Activated naive CD4-positive, alpha-beta T cell (primary cell): ENCODE measurements at regions not wholly inside any gene's neighbourhood (a gene's known extent, or its start where the extent isn't known, plus 50 kb on each side); places are given as distances from the start of the nearest gene placed in this dataset.

Experiments
- DNase-seq, 4 experiments: peaks; one replicate each; lab custom pipeline; 2025; lab: John Stamatoyannopoulos, UW

DNA sequence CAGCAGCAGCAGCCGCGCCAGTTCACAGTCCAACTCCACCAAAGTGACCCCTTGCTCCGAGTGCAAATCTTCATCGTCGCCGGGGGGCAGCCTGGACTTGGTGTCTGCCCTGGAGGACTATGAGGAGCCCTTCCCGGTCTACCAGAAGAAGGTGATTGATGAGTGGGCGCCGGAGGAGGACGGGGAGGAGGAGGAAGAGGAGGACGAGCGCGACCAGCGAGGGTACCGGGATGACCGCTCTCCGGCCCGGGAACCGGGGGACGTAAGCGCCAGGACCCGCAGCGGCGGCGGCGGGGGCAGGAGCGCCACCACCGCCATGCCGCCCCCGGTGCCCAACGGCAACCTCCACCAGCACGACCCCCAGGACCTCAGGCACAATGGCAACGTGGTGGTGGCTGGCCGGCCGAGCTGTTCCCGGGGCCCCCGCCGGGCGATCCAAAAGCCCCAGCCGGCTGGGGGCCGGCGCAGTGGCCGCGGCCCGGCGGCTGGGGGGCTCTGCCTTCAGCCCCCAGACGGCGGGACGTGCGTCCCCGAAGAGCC is 224.1 kb upstream of the IL12A start:
- no peak for DNase-seq

DNA sequence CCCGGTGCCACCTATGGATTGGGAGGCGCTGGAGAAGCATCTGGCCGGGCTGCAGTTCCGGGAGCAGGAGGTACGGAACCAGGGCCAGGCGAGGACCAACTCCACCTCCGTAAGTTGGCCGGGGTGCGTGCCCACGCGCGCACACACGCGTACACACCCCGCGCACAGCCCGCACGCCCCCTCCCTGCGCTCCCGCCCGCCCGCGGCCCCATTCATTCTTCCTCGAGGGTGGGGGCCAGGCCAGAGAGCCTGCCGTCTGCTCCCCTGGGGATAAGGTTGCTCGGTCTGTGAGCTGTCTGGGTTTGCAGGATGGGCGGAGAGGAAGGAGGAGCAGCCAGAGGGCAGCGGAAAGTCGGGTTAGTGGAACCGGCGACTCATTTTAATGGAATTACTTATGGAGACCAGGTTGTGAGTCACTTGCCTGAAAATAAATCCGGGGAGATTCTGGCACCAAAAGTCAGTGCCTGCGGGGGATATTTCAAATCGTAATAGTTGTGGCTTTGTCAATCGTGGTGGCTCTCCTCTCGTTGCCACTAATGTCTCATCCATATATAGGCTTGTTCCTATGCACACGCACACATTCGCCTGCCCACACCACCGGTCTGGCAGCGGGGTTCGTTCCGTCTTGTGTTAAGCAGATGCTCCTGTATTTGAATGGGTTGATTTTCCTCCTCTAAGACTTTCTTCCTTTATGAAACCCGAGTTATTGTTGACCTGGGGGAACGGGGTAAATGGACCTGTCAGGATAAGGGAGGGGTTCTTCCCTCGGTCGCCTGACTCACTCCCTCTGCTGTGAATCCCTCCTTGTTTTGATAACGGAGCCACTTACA is 223.4 kb upstream of the IL12A start:
- no peak for DNase-seq

DNA sequence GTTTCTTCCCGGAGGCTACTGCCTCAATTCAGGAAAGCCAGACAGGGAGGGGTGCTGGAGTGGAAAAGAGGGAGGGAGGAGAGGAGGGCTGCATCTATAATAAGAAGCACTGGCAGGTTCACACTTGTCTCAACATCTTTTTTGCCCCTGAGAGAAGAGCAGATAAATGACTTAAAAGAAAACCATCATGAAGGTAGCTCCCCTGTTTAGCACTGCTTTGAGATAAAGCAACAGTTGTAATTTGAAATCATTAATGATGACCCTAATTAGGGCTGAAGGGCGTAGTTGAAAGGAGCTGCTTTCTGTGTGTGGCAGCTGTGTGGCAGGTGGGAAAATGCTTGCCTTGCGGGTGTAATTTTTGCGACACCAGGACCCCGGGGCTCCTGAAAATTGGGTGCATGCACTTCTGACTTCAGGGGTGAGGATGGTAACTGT is 222.8 kb upstream of the IL12A start:
- no peak for DNase-seq

DNA sequence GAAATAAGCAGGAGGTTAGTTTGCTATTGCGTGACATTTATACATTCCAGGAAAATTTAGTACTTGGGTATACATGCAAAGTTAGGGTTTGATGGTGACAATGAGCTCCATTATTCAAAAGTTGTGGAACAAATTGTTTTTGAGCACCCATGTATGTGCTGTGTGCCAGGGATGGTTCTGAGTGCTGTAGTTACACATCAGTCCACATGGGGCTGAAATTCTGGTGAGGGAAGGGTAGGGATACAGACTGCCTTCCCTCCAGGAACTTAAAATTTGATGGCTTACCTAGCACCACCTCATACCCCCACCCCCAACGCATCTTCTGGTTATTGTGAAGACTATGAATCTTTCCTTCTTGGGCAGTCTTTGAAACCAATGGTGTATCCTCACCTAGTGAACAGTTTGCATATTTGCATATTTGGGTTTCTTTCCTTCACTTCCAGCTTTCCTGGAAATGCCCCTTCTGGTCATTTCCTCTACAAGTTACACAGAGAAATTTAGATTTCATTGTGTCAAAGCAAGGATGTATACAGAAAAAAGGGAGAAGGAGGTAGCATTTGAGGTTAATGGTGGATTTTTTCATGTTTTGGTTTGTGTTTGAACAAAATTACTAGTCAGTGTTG is 222.0 kb upstream of the IL12A start:
- no peak for DNase-seq

DNA sequence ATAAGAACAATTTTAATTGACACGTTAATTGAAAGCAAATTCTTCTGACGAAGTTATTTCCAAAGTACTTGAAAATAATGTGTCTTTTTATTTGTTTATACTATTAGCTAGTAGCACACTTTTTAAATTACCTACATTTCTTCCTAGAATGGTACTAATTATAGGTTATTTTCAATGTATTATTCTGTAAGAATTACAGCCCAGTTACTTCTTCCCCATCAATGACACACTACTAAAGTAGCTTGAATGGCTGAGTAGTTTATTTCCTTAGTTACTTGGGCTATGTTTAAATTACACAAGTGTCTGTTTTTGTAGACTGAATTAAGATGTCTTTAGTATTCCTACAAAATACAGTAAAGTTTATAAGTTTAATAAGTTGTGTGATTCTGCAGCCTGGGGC is 217.6 kb upstream of the IL12A start:
- no peak for DNase-seq

DNA sequence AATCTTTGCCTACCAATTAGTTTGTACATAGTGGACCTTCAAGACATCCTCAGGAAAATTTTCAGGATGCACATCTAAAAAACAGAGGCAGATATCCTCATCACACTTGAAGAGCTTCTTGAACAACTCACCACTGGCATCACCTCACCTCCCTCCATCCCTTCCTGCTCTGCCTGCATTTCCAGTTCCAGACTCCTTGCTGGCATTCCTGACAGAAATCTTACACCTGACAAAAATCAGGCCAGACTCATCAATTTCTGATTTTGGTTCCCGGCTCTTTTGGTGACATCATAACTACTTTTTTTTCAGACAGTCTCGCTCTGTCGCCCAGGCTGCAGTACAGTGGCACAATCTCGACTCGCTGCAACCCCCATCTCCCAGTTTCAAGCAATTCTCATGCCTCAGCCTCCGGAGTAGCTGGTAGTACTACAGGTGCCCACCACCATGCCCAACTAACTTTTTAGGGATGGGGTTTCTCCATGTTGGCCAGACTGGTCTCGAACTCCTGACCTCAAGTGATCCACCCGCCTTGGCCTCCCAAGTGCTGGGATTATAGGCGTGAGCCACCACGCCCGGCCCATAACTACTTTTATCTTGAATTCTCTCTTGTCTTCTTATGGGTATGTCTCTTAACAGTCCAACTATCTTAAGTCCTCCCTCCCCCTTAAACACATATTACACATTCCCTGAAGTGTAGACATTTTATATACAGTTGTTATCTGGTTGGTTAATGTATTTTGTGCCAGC is 216.6 kb upstream of the IL12A start:
- no peak for DNase-seq

DNA sequence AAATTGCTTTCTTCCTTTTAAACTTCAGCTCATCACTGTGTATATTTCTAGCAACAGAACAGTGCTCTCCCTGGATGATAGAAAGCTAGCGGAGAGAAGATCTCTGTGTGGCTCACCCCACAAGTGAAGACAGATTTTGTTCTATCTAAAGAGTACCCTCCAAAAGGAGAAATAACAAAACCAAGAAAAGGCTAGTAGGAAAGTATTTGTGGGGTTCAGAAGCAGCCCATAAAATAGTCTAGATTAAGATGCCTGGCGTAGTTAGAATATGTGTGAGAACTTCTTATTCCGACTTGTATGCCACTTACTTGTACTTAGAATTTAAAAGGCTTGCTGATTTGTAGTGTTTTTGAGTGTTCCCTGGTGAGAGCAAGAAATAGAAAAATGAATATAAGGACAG is 214.9 kb upstream of the IL12A start:
- no peak for DNase-seq

DNA sequence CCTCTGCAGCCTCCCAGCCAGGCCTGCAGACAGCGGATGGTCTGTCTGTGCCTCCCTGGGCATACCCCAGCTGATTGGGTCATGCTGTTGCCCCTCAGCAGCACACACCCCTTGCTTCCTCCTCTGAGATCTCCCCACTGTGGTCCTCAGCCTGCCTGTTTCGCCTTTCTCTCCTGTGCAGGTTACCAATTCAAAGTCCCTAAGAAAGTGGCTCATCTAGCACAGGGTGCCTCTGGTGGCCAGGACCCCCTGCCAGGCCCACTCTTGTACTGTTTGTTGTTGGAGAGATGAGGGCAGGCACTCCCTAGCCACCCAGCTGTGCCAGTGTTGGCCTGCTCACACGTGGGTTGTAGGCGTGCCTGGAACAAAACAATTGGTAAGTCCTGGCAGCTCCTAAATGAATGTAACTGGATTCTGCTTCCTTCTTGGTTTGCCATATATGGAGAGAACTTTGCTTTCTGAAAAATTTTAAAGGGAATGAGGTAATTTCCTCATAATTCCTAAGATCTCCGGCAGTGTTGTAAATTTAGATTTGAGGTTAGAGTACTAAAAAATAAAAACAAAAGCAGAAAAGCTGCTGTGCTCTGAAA is 213.2 kb upstream of the IL12A start:
- DNase-seq: no peak

DNA sequence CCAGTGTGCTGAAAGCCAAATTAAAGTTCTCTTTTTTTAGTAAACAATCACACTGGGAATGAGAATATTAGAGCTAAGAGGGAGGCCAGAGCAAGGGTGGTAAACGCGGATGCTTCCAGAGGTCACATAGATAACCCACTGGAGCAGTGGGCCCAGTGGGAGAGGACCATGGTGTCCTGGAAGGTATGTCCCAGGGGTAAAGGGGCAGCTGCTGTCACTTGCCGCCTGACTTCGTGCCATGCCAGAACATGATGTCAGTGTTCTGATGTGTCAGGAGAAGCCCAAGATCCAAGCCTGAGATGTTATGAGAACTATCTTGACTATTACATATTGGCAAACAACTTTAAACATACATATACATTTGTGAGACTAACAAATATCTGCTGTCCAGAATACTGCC is 211.9 kb upstream of the IL12A start:
- no peak for DNase-seq

DNA sequence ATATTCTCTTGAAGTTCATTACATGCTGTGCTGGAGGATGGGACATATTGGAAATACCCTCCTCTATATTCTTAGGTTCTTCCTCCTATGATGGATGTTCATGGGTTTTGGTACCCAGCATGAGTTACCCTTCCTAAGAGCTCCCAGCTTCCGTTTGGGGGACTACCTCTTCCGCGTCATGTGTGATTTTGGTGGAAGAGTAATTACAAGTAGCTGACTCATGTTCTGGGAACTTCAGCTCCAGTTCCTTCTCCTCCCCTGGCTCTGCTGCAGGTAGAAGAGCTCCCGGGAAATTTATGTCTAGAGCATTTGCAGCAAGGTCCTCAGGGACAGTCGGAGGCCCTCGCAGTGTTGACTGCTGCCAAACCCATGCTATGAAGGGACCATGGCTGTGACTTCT is 208.8 kb upstream of the IL12A start:
- no peak for DNase-seq

DNA sequence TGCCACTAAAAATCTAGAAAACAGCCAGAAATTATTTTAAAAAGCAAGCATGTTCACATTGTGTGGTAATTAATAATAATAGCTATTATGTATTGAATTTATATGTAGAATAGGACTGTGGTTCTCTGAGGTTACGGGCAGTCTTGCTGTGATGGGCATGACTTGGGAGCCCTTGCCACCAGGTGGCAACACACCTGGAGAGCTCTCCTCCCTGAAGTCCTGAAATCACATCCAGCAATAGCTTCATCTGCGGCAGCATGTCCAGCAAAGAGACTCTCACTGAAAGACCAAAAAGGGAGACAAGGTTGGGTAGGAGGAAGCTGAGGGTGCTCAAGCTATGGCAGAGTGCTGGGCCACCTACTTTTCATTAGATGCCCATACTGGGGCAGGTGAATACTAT is 206.8 kb upstream of the IL12A start:
- DNase-seq: no peak

DNA sequence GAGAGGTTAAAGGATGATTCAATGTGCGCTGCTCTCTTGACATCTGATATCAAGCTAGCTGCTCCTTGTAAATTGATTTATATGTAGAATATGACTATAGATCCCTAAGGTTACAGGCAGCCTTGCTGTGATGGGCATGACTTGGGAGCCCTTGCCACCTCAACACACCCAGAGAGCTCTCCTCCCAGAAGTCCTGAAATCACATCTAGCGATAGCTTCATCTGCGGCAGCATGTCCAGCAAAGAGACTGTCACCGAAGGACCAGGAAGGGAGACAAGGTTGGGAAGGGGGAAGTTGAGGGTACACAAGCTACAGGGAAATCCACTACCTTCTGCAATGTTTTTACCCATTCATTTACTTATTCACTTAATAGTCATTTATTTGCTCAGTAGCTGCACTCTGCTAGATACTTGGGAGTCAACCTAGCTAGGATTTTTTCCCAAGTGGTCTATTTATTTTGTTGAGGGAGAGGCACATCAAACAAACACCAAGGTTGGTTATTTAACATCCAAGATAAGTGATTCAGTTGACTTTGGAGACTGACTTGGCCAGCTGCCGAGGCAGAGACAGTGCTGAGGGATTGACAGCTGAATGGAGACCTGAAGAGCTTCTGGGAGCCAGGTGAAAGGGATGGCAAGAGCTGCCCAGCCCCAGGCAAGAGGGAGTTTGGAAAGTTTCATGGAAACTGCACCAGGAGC is 205.8 kb upstream of the IL12A start:
- no peak for DNase-seq

DNA sequence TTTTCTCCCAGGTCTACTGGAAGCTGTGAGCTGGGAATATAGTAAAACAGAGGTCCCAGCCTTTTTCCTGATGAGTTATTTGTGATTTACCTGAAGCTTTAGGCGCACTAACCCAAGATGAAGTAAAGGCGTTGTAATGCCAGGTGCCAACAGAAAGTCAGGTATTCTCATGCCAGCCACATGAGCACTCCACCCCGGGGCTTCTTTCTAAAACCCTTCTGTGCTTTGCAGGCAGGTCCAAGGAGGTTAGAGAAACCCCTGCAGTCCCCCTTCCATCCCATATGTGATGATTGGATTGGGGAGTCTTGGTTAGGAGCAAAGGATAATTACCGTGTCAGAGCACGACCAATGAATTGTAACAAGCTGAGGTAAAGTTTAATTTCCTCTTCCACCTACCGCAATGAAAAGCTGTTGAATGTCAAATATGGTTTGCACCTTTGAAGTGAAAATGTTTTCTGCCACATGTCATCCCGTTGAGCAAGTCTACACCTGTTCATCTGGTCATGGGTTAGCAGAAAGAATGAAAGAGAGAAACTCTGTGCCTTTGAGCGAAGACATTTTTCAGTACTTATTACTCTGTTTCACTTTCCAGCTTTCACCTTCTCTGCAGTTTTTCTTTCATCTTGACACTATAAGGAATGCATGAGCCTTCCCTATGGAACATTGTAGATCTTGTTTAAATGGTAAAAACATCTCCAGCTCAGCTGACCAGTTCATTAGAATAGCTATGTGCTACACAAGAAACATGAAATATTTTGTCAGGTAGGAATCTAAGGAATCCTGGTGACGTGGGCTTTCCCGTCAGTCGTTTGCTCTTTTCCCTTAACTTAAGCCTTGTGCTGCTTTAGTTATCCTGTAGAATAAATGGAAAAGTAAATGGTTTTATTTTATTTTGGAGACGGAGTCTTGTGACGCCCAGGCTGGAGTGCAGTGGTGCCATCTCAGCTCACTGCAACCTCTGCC is 204.6 kb upstream of the IL12A start:
- DNase-seq: no peak

DNA sequence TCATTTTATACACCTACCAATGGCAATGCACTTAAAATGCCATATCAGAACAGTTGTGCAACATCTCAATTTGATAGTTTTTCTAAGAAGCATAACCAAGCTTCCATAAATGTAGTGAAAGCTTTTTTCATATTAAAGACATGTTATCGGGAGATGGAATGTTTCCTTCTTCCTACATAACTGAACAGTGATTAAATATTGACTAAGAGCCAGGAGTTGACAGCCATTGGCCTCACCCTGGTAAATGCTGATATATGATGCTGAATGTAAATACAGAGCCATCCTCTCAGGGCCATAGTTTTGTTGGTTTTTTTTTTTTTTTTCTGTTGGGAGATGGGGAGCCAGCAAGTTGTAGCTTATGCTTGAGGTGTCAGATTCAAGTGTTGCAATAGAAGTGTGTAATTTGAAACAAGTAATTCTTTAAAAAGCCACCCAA is 203.3 kb upstream of the IL12A start:
- DNase-seq: no peak

DNA sequence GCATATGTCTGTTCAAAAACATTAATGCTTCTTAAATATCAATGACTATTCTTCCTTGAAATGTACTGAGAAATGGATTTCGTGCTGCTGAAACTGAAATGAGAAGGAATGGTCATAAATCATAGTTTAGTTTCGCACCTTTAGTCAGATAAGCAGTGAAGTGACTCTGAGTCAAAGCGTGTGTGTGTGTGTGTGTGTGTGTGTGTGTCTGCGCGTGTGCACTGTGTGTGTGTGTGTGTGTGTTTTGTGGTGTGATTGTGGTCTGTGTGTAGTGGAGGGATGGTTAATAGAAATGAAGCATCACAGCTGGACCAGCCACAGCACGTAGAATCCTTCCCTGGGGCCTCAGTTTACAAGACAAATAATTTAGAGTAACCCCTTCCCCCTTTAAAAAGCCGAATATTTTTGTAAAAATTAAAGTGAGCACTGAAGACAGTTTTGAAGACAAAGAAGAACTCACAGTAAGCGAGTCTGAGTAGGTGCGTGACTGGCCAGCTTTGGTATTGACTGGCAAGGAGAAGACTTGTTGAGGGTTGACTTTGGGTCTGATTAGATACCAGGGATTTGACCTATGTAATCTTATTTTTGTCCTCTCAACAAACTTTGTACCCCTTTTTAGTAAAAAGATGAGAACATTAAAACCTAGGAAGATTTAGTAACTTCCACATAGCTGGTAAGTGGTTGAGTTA is 202.0 kb upstream of the IL12A start:
- no peak for DNase-seq

DNA sequence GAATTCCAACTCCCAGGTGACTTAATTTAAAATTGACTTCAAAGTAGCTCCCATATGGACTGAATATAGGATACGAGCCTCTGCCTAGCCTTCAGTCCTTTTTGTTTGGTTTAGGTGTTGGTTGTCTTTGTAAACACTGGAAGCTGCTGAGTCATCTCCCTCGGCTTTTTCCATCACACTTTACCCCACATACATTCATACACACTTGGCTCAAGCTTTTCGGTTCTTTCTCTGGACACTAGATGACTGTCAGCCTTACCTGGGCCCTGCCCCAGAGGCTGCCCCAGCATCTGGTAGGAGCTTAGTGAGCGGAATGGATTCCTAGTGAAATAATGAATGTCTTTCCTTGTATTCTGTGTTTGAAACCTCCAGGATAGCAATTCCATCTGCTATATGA is 201.5 kb upstream of the IL12A start:
- no peak for DNase-seq

DNA sequence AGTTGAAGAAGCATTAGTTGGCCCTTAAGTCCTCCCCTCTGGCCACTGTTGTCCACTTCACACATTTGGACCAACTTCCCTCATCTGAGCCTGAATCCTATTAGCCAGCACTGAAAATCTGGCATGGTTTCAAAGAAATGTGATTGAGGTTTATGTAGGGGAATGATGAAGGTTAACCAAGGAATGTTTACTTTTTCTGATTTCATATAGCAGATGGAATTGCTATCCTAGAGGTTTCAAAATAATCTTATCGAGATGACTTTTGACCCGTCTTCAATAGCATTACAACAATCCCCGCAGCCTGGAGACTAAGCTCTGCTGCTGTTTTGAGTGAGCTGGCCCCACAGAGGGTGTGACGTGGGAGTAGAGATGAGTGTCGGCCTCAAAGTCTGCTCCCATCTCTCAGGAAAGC is 200.8 kb upstream of the IL12A start:
- DNase-seq: no peak

DNA sequence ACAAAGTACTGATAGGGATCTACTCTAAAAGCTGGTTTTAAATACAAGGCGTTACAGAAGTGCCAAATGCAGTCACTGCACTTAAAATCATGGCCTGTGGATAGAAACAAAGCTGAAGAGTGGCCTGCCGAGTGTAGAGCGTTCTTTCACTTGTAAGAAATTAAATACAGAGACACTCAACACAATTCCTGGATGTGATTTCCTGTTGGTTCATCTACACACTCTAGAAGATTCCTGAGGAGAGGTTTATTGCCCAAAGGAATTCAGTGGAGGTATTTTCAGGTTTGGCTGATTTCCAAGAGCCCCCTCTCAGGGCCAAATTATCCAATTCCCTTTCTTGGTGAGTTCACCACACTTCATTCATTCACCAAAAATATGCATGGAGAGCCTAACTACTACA is 200.3 kb upstream of the IL12A start:
- DNase-seq: no peak

DNA sequence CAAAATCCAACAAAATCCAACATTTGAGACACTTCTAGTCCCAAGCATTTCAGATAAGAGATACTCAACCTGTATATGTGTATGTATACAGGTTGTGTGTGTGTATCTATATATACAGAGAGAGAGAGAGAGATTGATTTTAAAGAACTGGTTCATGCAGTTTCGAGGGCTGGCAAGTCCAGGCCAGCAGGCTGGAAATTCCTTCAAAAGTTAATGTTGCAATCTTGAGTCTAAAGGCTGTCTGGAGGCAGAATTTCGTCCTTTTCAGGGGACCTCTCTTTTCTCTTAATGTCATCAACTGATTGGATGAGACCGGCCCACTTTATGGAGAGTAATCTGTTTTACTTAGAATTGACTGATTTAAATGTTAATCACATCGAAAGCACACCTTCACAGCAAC is 199.6 kb upstream of the IL12A start:
- no peak for DNase-seq
